ENCODE measurements at regions not wholly inside any gene's neighbourhood (a gene's known extent, or its start where the extent isn't known, plus 50 kb on each side); places are given as distances from the start of the nearest gene placed in this dataset.

DNA sequence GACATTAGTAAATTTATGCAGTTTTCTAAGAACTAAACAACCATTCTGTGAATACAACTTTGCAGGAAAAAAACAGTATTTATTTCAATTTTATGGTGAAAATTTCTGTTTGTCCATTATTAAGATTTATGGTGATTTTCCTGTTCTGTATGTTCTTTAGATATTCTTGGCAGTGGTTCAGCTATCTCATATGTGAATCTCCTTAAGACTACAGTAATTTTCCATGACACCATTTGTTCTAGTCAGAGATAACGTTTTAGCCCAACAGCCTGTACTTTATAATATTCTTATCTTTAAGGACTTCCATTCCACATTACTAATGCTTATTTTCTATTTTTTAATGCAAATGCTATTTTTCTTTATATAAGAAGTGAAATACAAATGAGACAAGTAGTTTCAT, 504.0 kb downstream of the RFPL4B start:
- no peak for DNase-seq (ENCODE audit: low read depth)
- no peak overlapping the region for H3K4me3 ChIP-seq (ENCODE audit: low read depth, low read length)
- TF ChIP-seq CTCF (IDR thresholded peaks at IDR 0.05; ENCODE audit: insufficient read depth, low read depth, low read length, missing control alignments), result no peak

GRCh38 chr6:112853162-112853561, 506.0 kb downstream of the RFPL4B start:
- no peak for DNase-seq (ENCODE audit: low read depth)
- TF ChIP-seq CTCF (IDR thresholded peaks at IDR 0.05; ENCODE audit: insufficient read depth, low read depth, low read length, missing control alignments), result no peak
- no peak overlapping the region for H3K4me3 ChIP-seq (ENCODE audit: low read depth, low read length)

GRCh38 chr6:112863753-112864152, 516.6 kb downstream of the RFPL4B start:
- TF ChIP-seq CTCF (IDR thresholded peaks at IDR 0.05; ENCODE audit: insufficient read depth, low read depth, low read length, missing control alignments), result no peak
- H3K4me3 ChIP-seq (ENCODE audit: low read depth, low read length), result no peak overlapping the region
- DNase-seq (ENCODE audit: low read depth), result no peak

DNA sequence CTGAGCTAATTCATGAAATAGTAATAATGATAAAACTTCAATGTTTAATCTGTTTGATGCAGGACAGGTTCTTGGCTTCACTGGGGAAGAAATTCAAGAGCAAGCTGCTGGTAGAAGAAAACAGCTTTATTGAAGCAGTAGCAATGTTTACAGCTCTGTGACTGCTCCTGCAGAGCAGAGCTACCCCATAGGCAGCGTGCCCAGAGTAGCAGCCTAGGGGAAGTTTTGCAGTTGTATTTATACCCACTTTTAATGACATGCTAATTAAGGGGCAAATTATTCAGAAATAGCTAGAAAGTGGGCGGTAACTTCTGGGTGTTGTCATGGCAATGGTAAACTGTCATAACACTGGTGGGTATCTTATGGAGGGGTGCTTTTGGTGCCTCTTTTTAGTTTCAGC, 518.0 kb downstream of the RFPL4B start:
- no peak overlapping the region for H3K4me3 ChIP-seq (ENCODE audit: low read depth, low read length)
- TF ChIP-seq CTCF (IDR thresholded peaks at IDR 0.05; ENCODE audit: insufficient read depth, low read depth, low read length, missing control alignments), result no peak
- no peak for DNase-seq (ENCODE audit: low read depth)

GRCh38 chr6:112874881-112875280, 527.8 kb downstream of the RFPL4B start:
- no peak for DNase-seq (ENCODE audit: low read depth)
- H3K4me3 ChIP-seq (ENCODE audit: low read depth, low read length), result no peak overlapping the region
- no peak for TF ChIP-seq CTCF (IDR thresholded peaks at IDR 0.05; ENCODE audit: insufficient read depth, low read depth, low read length, missing control alignments)

GRCh38 chr6:112877134-112878100, 530.3 kb downstream of the RFPL4B start:
- no peak for DNase-seq (ENCODE audit: low read depth)
- no peak overlapping the region for H3K4me3 ChIP-seq (ENCODE audit: low read depth, low read length)
- TF ChIP-seq CTCF (IDR thresholded peaks at IDR 0.05; ENCODE audit: insufficient read depth, low read depth, low read length, missing control alignments), result no peak

Measured in GM12865 (cell line).